GM13977 (cell line): ENCODE measurements at regions not wholly inside any gene's neighbourhood (a gene's known extent, or its start where the extent isn't known, plus 50 kb on each side); places are given as distances from the start of the nearest gene placed in this dataset.
A peak's percentile ranks its signal among the peaks of the same experiment; 100 is the strongest.

Experiments used
- DNase-seq: peaks from one replicate; pipeline ENCODE4 v3.0.0; 2012; ENCODE audit warnings: low spot score
- in situ Hi-C: fragments of 300-500 bp; cut with MboI; formaldehyde crosslinking; loops from one replicate; pipeline ENCODE4 v1.12.0; 2022; ENCODE audit warnings: low sequenced_read_pairs, low pct_unique_long_range_greater_than_20kb, mixed read lengths, inconsistent platforms; ENCODE audit not compliant: unreplicated experiment
- TF ChIP-seq, protein P1 (sequence below): IDR thresholded peaks from 2 replicates; pipeline ENCODE4 v1.5.1; 2012; ENCODE audit warnings: mild to moderate bottlenecking, control low read depth; ENCODE audit not compliant: insufficient read depth; ENCODE audit errors: extremely low read depth, missing control alignments

- DNase-seq, result no peak
- in situ Hi-C loops, result no loop called here
- TF ChIP-seq, protein P1, sequence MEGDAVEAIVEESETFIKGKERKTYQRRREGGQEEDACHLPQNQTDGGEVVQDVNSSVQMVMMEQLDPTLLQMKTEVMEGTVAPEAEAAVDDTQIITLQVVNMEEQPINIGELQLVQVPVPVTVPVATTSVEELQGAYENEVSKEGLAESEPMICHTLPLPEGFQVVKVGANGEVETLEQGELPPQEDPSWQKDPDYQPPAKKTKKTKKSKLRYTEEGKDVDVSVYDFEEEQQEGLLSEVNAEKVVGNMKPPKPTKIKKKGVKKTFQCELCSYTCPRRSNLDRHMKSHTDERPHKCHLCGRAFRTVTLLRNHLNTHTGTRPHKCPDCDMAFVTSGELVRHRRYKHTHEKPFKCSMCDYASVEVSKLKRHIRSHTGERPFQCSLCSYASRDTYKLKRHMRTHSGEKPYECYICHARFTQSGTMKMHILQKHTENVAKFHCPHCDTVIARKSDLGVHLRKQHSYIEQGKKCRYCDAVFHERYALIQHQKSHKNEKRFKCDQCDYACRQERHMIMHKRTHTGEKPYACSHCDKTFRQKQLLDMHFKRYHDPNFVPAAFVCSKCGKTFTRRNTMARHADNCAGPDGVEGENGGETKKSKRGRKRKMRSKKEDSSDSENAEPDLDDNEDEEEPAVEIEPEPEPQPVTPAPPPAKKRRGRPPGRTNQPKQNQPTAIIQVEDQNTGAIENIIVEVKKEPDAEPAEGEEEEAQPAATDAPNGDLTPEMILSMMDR, result no peak
These were observed 336.3 kb upstream of the NFE2L3 start for GRCh38 chr7:25815711-25816110.

GRCh38 chr7:25820432-25821040 is 331.5 kb upstream of the NFE2L3 start:
- DNase-seq, result peak; percentile 9
- in situ Hi-C loops, result no loop called here
- TF ChIP-seq, protein P1, result peak; percentile 43

DNA sequence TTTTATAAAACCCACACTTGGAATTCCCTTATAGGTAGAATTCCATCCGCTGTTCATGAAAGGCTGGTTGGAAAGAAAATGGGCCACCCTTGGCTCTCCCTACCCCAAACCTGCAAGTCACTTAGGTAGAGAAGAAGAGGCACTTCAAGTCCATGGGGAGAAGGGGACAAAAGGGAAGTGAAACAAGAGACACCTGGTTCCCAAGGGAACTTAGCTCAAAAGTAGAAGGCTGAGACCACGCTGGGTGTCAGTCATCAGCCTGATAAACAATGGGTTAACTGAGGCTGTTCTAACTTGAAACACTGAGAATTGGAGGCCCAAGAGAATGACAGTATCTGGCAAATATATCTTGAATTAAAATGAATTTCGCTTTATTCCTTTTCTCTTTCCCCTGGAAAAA is 330.8 kb upstream of the NFE2L3 start:
- DNase-seq, result no peak
- in situ Hi-C loops, result no loop called here
- TF ChIP-seq, protein P1, result no peak

GRCh38 chr7:25822823-25823222 is 329.2 kb upstream of the NFE2L3 start:
- in situ Hi-C loops, result no loop called here
- TF ChIP-seq, protein P1, result no peak
- DNase-seq, result no peak

DNA sequence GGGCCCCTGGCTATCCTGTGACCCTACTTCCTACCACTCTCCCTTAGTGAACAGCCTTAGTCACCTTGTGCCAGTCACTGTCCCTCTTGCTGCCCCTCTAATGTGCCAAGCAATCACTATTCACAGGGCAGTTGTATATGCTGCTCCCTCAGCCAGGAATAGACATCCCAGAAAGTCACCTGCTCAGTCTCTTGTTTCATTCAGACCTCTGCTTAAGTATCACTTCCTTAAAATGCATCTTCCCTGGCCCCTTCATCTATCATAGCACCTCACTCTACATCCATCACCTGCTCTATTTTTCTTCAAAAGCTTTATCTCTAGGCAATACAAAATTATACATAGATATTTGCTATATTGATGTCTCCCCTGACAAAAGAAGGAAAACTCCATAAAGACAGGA is 328.4 kb upstream of the NFE2L3 start:
- in situ Hi-C loops, result no loop called here
- DNase-seq, result no peak
- TF ChIP-seq, protein P1, result no peak

GRCh38 chr7:25828468-25828867 is 323.5 kb upstream of the NFE2L3 start:
- TF ChIP-seq, protein P1, result no peak
- in situ Hi-C loops, result no loop called here
- no peak for DNase-seq

DNA sequence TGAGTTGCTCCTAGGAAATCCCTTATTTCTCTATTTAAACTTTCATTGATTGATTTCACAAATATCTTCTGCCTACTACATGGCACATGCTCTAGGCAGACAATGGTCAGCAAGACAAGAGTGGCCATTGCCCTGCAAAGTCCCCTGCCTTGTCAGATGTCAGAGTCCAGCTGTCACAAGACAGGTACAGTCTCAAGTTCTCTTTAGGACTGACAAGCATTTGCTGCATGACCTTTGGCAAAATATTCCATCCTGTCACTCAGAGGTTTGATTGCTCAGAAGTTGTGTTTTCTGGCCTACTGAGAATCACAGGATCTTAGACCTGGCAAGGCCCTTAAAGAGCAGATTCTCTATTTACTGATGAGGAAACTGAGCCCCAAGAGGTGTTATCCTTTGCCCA is 322.3 kb upstream of the NFE2L3 start:
- no peak for DNase-seq
- in situ Hi-C loops, result no loop called here
- TF ChIP-seq, protein P1, result no peak
